HG02588 (cell line): ENCODE measurements at regions not wholly inside any gene's neighbourhood (a gene's known extent, or its start where the extent isn't known, plus 50 kb on each side); places are given as distances from the start of the nearest gene placed in this dataset.
"Not testable (repeated sequence)": the region's sequence is repeated elsewhere in the genome, so short reads cannot be mapped to it uniquely, and the experiment has no call there.

Experiments used
- ATAC-seq: cut with Tn5 transposase; IDR thresholded peaks from one replicate; pipeline ENCODE4 v1.9.1; 2021; ENCODE audit warnings: mild to moderate bottlenecking, moderate library complexity; ENCODE audit not compliant: unreplicated experiment

DNA sequence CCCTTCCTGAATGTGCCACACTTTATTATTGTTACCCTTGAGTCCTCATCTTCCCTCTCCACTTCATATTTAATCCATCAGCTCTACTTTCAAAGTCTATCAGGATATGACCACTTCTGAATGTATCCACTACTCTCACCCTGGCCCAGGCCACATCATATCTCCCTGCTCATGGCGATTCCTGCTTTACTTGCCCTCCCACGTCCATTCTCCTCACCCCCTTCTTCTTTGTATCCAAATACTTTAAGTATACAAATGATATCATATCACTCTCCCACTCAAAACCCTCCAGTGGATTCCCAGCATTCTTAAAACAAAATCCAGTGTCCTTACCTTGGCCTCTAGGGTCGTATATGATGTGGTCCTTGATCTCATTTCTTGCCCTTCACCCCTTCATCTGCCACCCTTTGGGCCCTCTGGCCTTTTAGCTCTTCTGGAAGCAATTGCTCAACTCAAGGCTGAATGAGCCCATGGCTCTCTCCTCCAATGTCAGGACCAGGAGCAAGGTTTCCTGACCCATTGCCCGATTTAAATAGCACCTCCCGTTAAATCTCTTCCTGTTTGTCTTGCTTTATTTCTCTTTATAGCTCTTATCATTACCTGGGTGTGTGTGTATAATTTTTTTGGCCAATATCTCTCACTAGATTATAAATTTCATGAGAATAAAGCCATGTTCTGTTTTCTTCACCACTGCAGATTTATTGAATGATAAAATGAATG, 205.9 kb upstream of the ECI2 start:
- no peak for ATAC-seq

DNA sequence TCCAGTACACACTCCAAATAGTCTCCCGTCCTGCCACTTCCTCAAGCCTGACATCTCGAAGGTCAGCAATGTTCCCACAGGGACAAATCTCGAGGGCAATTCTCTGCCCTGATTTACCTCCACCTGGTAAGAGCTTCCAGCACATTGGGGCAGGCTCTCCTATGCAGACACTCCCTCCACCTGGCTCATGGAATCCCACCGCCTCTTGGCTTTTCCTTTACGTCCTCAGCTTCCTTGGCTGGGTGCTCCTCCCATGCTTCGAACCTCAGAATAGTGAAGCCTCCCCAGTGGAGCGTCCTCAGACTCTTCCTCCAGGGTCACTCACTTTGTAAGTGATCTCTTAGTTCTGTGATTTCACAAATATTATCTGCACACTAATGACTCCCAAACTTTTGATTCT, 205.2 kb upstream of the ECI2 start:
- no peak for ATAC-seq

DNA sequence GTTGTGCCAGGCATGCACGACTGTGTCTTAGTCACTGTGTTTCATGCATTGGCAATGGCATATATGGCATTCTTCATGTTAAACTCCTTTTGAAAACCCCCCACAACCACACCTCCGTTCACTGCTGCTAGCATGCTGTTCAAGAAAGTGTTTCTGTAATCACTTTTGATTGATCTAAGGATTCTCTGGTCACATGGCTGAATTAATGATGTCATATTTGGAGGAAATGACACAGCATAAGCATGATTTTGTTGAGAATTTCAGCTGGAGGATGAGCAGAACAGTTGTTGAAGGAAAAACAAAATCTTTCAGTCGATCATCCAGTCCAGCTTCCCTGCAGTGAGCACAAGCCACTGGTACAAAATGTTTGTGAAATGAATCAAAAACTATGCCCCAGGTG, 203.5 kb upstream of the ECI2 start:
- no peak for ATAC-seq

DNA sequence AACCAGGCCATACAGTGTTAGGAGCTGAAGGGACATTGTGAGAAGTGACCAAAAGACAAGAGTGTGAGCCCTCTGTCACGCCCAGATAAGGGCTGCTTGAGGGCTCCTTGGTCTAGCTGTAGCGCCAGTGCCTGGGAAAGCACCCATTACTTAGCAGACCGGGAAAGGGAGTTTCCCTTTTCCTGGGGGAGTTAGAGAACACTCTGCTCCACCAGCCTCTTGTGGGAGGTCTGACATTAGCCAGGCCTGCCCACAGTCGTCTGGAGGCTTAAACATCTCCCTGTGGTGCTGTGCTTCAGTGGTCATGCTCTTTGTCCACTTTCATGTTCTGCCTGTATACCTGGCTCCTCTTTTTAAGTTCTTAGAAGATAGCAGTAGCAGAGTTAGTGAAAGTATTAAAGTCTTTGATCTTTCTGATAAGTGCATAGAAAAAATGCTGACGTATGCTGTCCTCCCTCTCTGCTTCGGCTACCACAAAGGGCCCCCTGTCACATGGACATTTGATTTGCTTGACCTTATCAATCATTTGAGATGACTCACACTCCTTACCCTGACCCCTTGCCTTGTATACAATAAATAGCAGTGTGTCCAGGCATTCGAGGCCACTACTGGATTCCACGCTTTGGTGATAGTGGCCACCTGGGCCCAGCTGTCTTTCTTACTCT, 201.5 kb upstream of the ECI2 start:
- no peak for ATAC-seq

DNA sequence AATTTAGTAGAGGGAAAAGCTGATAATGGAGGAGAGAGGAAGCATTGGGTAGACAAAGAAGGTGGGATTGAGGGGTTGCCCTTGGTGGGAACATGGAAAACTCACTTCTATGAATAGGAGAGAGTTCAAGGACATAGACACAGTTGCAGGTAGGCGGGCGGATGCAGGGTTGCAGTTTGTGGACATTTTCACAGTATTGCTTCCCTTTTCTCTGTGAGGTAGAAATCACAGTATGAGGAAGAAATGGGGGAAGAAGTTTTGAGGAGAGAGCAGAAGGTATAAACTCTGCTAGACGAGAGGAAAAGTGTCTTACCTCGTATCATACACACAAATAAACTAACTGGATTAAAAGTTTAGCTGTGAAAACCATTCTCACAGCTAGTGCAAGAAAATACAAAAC, 200.7 kb upstream of the ECI2 start:
- ATAC-seq: no peak

DNA sequence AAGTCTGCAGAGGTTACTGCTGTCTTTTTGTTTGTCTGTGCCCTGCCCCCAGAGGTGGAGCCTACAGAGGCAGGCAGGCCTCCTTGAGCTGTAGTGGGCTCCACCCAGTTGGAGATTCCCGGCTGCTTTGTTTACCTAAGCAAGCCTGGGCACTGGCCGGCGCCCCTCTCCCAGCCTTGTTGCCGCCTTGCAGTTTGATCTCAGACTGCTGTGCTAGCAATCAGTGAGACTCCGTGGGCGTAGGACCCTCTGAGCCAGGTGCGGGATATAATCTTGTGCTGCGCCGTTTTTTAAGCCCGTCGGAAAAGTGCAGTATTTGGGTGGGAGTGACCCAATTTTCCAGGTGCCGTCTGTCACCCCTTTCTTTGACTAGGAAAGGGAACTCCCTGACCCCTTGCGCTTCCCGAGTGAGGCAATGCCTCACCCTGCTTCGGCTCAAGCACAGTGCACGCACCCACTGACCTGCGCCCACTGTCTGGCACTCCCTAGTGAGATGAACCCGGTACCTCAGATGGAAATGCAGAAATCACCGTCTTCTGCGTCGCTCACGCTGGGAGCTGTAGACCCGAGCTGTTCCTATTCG, 198.9 kb upstream of the ECI2 start:
- not testable (repeated sequence) for ATAC-seq

DNA sequence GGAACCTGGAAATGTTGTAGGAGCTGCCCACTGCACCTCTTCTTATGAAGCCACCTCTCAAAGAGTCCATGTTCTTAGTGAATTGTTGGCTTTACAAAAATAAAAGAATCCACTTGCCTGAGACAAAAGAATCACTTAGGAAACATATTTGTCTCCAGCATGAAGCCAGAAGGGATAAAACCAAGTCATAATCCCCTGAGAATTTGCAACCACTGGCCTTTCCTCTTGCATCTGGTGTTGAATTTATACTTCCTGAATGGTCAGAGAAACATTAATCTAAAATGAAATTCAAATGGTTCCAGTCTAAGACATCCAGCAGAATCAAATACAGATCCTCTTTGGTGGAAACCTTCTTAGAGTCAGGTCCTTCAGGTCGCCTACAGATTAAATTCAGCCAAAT, 192.5 kb upstream of the ECI2 start:
- ATAC-seq: no peak

DNA sequence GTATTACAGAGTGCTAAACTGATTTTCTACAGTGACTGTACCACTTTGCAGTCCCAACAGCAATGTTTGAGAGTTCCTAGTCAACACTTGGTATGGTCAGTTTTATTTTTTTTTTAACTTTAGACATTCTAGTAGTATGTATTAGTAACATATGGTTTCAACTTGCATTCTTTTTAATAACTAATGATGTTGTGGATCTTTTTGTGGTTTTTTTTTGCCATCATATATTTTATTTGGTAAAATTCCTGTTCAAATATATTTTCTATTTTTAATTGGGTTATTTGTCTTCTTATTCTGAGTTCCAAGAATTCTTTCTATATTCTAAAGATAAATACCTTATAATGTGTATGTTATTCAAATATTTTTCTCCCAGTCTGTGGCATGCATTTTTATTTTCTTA, 189.4 kb upstream of the ECI2 start:
- ATAC-seq: no peak

DNA sequence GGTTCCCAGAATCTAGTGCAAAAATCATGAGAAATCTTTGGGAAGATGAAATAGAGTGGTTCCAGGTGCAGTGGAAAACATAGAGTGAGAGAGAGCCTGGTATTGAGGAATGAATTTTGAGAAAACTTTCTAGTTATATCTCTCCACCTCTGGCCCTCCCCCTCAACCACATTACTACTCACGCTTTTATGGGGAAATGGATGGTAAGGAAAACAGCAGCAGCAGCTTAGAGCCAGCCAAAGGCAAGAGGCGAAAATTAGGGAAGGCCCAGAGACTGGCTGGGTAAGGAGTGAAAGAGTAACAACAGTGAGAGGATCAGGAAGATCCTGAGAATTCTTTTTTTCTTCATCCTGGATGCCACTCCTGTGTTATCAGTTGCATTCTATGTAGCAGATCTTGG, 187.9 kb upstream of the ECI2 start:
- no peak for ATAC-seq

DNA sequence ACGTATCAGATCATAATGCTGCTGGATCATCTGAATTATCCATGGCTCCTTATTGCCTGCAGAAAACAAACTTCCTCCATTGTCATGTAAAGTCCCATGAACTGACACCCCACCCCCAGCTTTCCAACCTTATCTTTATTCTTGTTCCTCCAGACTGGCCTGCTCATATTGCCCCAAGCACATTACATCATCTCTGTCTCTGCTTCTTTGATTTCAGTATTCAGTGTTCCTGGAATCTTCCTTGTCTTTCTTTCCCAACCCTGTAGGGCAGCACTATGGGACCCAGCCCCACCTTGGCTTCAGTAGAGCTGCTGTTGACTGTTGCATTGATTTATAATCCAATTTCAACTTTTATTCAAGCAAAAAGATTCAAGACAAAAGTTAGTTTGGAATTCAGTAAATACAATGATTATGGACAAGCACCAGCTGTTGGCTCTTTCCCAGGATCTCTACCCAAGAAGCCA, 187.5 kb upstream of the ECI2 start:
- ATAC-seq: no peak

DNA sequence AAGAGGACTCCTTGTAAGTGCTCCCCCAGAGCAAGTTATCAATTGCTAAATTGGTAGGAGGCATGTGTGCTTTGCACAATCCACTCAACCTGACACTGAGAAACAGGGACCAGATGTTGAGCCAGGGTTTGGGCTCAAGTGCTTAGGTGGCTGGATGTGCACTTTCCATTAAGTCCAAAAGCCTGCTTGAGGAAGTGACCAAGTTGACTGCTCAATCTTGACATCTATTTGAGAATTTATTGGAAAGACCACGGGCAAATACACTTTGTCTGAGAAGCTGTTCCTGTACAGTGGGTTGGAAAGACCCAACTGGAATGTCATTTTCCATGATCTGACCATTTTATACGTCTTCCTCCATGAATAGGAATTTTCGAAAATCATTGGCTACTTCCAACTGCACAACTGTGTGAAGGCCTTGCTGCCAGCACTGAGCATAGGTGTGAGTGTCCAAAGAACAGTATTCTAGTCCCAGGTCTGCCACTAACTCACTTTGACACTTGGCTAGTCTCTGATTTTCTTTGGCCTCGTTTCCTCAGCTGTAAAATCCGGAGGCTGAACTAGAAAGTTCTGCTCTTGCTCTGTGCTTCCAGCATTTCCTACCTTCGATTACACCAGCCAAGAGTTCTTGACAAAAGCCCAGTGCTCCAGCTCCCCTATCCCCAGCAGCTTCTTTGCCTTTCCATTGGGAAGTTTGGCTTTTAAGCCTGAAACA, 186.9 kb upstream of the ECI2 start:
- ATAC-seq: no peak

DNA sequence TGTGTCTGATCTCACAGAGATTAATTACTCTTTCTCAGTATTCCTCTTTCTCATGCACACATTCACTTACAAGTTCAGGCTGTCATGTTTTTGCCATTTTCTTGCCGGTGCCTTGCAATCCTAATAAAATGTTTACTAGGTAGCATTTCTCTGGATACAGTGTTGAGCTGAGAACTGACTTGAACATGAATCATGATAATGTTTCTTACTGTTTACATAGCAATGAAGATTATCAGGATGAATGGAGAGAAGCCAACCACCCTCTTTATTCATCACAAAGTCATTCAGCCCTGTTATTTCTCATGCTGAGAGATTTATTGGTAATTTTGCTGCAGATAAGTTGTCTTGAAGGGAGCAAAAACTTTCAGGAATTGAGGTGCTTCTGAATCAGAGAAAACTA, 185.5 kb upstream of the ECI2 start:
- no peak for ATAC-seq

DNA sequence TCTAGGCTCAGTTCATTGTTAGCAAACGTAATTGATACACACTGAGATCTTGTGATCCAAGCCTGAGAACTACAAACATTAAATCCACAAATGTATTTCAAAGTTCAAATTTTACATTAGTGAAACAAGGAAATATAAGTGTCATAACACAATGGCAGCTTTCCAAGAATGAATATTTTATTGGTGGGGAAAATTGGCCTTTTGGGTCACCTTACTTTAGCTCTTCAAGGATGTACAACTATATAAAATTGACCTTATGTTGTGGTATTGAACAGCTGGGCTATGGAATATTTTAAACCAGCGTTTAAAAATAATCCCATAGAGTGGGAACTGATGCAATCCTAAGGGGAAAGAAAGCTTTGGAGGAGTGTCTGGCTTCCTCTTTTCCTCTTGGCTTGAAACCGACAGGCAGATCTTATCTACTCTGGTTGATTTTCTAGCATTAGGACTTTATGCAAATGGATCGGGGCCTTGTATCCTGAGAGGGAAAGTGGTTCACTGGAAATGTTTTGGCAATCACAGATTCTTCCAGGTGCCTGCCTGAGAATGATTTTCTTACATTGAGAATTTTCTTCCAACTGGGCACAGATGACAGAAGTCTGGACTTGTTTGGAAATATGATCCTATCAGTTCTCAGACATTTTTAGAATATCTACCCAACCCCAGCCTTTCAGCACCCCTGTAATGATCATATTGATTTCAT, 184.8 kb upstream of the ECI2 start:
- no peak for ATAC-seq

DNA sequence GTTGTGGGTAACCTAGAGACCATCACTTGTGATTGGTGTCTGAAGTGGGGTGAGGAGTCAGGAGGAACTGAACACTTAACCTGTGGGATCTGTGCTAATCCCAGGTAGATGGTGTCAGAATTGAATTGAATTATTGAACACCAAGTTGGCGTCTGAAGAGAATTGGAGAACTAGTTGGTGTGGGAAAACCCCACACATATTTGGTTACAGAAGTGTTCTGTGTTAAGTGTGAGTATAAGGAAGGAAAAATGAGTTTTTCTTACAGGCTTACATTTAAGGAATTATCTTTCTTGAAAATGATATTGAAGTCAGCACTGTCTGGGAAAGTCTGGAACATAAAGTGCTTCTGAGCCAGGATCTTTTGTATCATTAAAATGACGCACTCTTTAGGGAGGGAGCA, 182.9 kb upstream of the ECI2 start:
- ATAC-seq: no peak

DNA sequence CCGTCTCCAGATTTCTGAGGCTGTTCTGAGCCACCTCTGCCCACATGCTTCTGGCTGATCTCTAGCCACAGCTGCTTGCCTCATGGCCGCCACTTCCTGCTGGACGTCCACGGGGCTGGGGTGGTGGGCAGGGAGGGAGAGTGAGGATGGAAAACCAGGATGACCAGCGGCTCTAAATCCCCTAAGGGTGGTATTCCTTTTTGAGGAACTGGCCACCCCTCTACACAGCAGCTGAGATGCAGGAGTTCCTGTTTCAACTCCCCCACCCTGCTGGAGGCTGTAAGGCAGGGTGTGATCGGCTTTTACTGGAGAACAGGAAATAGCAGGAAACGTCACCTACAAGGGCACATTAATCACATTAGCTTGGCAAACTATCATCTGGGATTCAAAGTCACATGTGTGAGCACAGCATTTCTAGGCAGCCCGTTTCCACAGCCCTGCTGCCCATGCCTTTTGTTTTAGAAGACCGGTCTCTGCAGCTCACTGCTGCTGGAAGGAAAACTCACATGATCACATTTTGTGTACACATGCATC, 181.6 kb upstream of the ECI2 start:
- ATAC-seq: no peak

DNA sequence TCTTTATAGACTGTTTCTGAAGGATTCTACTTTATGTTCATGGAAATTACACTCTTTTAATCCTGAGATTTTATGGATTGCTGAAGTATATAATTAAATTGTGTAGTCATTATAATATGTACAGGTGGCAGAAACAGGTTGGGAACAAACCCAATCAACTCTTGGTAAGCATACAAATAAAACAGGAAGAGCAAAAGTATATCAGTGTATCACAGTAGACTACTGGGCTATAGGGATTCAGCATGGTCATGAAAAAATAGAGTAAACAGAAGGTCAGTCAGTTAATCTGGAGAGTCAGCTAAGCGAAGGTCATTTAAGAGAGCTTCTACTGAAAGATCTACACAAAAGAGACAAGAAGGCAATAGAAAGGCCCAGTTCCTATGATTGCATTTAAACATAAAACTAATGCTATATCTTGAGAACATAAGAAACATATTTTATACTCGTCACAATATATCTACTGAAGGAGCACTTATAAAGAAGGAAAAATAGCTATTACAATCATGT, 178.9 kb upstream of the ECI2 start:
- ATAC-seq: no peak

DNA sequence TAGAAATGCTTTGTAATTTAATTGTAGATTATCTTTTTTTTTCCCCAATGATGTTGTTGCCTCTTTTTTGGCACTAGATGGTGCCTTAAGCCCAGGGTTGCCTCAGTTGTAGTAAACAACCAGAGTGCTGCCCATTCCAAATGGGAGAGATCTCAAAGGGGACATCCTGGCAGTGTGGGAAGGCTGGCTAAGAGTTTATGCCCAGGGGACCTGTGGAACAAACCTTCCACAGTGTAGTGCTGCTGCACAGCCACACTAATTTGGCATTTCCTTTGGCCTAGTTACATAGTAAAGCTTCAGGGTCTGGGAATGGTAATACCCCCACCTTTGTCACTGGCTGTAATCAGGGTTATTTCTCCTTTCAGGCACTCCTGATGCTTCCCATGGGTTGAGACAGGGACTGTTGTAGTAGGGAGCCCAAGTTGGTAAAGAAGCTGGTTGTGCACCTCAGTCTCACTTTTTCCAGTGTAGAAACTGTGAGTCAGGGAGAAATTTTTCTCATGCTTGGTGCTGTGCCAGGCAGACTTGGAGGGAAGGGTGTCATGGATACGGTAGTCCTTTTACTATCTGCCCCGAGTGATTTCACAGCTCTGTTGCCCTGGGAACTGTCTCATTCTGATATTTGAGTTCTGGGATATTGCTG, 177.8 kb upstream of the ECI2 start:
- no peak for ATAC-seq

DNA sequence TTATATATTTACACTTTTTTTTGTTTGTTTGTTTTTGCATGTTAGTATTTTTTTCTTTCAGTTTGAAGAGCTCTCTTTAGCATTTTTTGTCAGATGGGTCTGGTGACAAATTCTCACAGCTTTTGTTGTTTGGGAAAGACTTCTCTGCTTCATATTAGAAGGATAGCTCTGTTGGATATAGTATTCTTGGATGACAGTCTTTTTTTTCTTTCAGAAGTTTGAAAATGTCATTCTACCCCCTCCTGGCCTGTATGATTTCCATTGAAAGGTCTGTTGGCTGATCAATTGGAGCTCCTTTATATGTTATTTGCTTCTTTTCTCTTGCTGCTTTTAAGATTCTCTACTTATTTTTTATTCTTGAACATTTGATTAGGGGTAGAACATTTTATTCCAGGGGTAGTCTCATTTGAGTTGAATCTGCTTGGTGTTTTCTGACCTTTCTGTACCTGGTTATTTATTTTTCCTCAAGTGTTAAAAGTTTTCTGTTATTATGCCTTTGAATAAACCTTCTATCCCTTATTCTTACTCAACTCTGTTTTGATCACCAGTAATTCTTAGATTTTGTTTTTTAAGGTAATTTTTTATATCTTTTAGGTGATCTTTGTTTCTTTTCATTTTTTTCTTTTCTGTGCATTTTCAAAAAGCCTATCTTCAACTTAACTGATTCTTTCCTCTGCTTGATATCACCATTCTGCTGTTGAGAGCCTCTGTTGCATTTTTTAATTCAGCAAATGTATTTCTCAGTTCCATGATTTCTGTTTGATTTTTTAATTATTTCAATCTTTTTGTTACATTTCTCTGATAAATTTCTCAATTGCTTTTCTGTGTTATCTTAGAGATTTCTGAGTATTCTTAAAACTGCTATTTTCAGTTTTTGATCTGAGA, 176.8 kb upstream of the ECI2 start:
- no peak for ATAC-seq

DNA sequence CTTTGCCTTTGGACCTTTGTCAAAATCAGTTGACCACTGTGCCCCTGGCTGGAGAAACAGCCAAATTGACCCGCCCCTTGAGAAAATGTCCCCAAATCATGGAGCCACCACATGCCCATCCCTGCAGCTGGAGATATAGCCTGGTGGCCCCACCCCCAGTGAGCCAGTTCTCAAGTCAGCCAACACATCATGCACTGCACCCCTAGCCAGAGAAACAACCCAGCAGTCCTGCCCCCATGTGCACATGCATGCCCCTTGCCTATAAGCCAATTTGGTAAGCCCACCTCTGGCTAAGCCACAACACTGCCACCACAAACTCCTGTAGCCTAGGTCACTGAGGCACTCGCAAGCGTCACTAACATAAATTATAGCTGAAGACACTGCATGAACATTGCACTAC, 174.2 kb upstream of the ECI2 start:
- no peak for ATAC-seq
